ENCODE measurements at regions not wholly inside any gene's neighbourhood (a gene's known extent, or its start where the extent isn't known, plus 50 kb on each side); places are given as distances from the start of the nearest gene placed in this dataset.

DNA sequence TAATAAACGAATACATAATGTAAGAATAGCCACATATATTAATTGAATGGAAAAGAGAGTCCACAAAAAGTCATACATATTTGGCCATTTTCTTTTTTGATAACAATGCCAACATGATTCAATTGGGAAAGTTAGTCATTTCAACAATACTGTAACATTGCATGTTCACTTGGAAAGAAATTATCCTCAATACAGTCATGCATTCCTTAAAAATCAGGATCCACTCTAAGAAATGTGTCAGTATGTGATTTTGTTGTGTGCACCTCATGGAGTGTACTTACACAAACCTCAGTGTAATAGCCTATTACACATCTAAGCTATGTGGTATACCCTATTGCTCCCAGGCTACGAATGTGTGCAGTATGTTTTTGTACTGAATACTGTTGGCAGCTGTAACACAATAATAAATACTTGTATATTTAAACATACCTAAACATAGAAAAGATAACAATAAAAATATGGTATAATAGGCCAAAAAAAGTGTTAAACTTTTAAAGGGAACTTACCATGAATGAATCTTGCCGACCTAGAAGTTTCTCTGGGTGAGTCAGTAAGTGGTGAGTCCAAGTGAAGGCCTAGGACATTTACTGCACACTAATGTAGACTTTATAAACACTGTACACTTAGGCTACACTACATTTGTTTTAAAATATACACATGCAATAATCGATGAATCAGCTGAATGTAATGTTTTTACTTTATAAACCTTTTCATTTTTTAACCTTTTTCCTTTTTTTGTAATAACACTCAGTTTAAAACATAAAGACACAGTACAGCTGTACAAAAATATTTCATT lies 806.8 kb downstream of the PCDH18 start:
- DNase-seq (ENCODE audit: low spot score) = no peak
- Mint-ChIP-seq H3K27ac (no peak overlapping the region), H3K9me3 (peaks cover 14% of the 10 kb centered on the region), H3K36me3 (peaks cover 6% of the 10 kb centered on the region), H3K4me1 (ENCODE audit: low read depth in 2 of 2) (peaks cover 0 to 4% of the 10 kb centered on the region in 2 donors), H3K4me3 (no peak overlapping the region), H3K27me3 (no peaks in the 10 kb centered on the region)
- no peak for ATAC-seq

GRCh38 chr4:136713140-136713539 lies 819.2 kb downstream of the PCDH18 start:
- Mint-ChIP-seq H3K4me3 (no peak overlapping the region), H3K9me3 (no peaks in the 10 kb centered on the region), H3K36me3 (no peaks in the 10 kb centered on the region), H3K27ac (no peak overlapping the region), H3K4me1 (ENCODE audit: low read depth in 2 of 2) (no peaks in the 10 kb centered on the region), H3K27me3 (no peaks in the 10 kb centered on the region)
- DNase-seq (ENCODE audit: low spot score) = no peak
- no peak for ATAC-seq

- H3K27ac Mint-ChIP-seq = no peak overlapping the region
- DNase-seq (ENCODE audit: low spot score) = no peak
- no peaks in the 10 kb centered on the region for H3K9me3 Mint-ChIP-seq
- H3K4me3 Mint-ChIP-seq = no peak overlapping the region
- H3K4me1 Mint-ChIP-seq (ENCODE audit: low read depth in 2 of 2) = no peaks in the 10 kb centered on the region
- H3K27me3 Mint-ChIP-seq = no peaks in the 10 kb centered on the region
- ATAC-seq = no peak
- H3K36me3 Mint-ChIP-seq = no peaks in the 10 kb centered on the region
These were observed 822.4 kb downstream of the PCDH18 start for GRCh38 chr4:136709897-136710296.

DNA sequence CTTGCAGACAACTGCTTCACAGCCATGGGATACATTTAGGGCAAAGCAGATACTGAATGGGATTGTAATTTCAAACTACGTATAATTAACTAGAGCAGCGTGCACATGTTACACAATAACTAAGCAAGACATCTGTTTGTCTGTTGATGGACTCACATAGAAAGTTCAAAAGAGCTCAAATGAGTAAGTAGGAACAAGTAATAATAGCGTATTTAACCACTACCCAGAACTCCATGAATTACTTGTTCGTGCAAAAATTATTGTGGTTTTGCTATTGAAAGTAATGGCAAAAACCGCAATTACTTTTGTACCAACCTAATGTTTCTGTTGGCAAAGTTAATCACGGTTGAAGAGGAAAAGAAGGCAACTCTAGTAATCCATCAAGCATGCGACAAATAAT lies 825.4 kb downstream of the PCDH18 start:
- no peak overlapping the region for H3K27ac Mint-ChIP-seq
- H3K4me3 Mint-ChIP-seq = no peak overlapping the region

DNA sequence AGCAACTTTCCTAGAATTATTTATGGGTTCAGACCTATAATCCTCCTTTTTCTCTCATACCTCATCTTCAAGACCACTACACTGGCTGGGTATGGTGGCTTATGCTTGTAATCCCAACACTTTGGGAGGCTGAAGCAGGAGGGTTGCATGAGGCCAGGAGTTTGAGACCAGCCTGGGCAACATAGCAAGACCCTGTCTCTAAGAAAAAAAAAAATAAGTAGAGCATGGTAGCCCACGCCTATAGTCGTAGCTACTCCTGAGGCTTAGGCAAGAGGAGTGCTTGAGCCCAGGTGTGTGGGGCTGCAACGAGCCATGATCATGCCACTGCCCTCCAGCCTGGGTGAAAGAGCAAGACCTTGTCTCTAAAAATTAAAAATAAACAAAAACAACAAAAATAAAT lies 832.4 kb downstream of the PCDH18 start:
- no peak for ATAC-seq
- Mint-ChIP-seq H3K27ac (no peak overlapping the region), H3K27me3 (no peaks in the 10 kb centered on the region), H3K4me3 (no peak overlapping the region), H3K36me3 (no peaks in the 10 kb centered on the region), H3K4me1 (ENCODE audit: low read depth in 2 of 2) (no peaks in the 10 kb centered on the region), H3K9me3 (peaks cover 3% of the 10 kb centered on the region)
- DNase-seq (ENCODE audit: low spot score) = no peak

More for the DNA sequence above, 825.4 kb downstream of the PCDH18 start:
- H3K9me3 Mint-ChIP-seq = no peaks in the 10 kb centered on the region
- no peaks in the 10 kb centered on the region for H3K27me3 Mint-ChIP-seq
- no peak for ATAC-seq
- no peaks in the 10 kb centered on the region for H3K36me3 Mint-ChIP-seq
- no peaks in the 10 kb centered on the region for H3K4me1 Mint-ChIP-seq (ENCODE audit: low read depth in 2 of 2)
- no peak for DNase-seq (ENCODE audit: low spot score)

- no peak for DNase-seq (ENCODE audit: low spot score)
- no peak for ATAC-seq
- Mint-ChIP-seq H3K27me3 (peaks cover 0 to 2% of the 10 kb centered on the region in 2 donors), H3K36me3 (no peaks in the 10 kb centered on the region), H3K27ac (no peak overlapping the region), H3K9me3 (peaks cover under 1% of the 10 kb centered on the region), H3K4me1 (ENCODE audit: low read depth in 2 of 2) (peaks cover 0 to 4% of the 10 kb centered on the region in 2 donors), H3K4me3 (no peak overlapping the region)
These were observed 840.7 kb downstream of the PCDH18 start for GRCh38 chr4:136691607-136692006.

DNA sequence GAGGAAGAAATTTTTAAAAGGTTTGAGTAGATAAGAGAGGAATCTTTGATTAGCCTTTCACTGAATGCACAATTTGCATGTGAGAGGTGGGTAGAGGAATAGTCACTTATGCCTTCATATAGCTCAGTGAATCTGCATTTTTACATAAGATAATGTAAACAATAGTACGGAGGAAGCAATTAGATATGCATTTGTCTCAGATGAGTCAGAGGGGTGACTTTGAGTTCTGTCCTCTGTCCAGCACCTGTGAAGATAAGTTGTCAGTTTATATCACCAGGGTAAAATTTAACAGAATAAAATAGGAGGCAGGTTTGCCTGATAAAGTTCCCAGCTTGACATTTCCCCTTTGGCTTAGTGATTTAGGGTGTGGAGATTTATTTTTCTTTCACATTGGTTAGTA lies 841.9 kb downstream of the PCDH18 start:
- no peak overlapping the region for H3K4me3 Mint-ChIP-seq
- ATAC-seq (no peak), DNase-seq (ENCODE audit: low spot score) (no peak)
- peaks cover 0 to 2% of the 10 kb centered on the region in 2 donors for H3K27me3 Mint-ChIP-seq
- no peaks in the 10 kb centered on the region for H3K36me3 Mint-ChIP-seq
- H3K9me3 Mint-ChIP-seq = no peaks in the 10 kb centered on the region
- H3K4me1 Mint-ChIP-seq (ENCODE audit: low read depth in 2 of 2) = peaks cover 0 to 4% of the 10 kb centered on the region in 2 donors
- H3K27ac Mint-ChIP-seq = no peak overlapping the region

GRCh38 chr4:136687596-136687995 lies 844.7 kb downstream of the PCDH18 start:
- Mint-ChIP-seq H3K36me3 (no peaks in the 10 kb centered on the region), H3K4me1 (ENCODE audit: low read depth in 2 of 2) (peaks cover 0 to 4% of the 10 kb centered on the region in 2 donors), H3K4me3 (no peak overlapping the region), H3K9me3 (no peaks in the 10 kb centered on the region), H3K27ac (no peak overlapping the region), H3K27me3 (peaks cover 0 to 2% of the 10 kb centered on the region in 2 donors)
- no peak for ATAC-seq
- DNase-seq (ENCODE audit: low spot score) = no peak

GRCh38 chr4:136687118-136687517 lies 845.2 kb downstream of the PCDH18 start:
- no peak for ATAC-seq
- DNase-seq (ENCODE audit: low spot score) = no peak
- Mint-ChIP-seq H3K27ac (no peak overlapping the region), H3K36me3 (no peaks in the 10 kb centered on the region), H3K4me1 (ENCODE audit: low read depth in 2 of 2) (peaks cover 0 to 4% of the 10 kb centered on the region in 2 donors), H3K4me3 (no peak overlapping the region), H3K9me3 (no peaks in the 10 kb centered on the region), H3K27me3 (peaks cover 0 to 2% of the 10 kb centered on the region in 2 donors)

DNA sequence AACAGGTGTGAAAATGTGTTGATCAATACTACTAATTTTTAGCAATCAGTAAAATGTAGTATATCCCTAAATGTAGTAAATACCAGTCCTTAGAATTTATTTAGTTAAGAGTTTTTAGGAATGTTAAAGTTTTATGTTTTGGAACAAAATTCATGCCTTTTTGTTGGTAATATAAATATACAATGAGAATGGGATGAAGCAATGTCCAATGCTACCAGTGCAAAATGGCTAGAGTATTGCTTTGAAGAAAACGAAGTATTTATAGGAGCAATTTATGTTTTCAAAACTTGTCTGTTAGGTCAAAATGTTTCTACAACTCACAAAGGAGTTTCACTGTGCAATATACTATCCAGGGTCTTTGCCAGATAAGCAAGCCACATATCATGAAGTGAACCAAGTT lies 851.5 kb downstream of the PCDH18 start:
- Mint-ChIP-seq H3K27ac (no peak overlapping the region), H3K4me3 (no peak overlapping the region), H3K36me3 (no peaks in the 10 kb centered on the region), H3K27me3 (peaks cover 0 to 2% of the 10 kb centered on the region in 2 donors), H3K4me1 (ENCODE audit: low read depth in 2 of 2) (no peaks in the 10 kb centered on the region), H3K9me3 (peaks cover 2% of the 10 kb centered on the region)
- DNase-seq (ENCODE audit: low spot score) = no peak
- ATAC-seq = no peak

DNA sequence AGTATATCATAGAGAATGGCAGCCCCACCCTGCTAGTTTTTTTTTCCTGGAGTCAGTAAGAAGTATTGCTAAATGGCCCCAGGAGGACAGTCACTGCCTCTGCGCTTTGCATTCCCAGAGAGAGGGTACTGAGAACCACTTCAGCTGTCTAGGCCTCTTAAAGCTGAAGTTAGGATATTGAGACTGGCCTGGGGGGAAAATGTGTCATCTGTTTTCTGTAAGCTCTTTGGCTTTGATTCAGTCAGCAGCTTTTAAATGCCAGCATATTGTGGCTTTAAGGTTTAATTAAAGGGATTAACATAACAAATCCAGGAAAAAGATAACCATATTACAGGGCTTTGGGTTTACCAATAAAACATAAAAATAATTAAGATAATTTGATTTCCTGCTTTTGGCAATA lies 852.0 kb downstream of the PCDH18 start:
- H3K9me3 Mint-ChIP-seq = peaks cover 2% of the 10 kb centered on the region
- H3K27me3 Mint-ChIP-seq = peaks cover 0 to 2% of the 10 kb centered on the region in 2 donors
- H3K4me1 Mint-ChIP-seq (ENCODE audit: low read depth in 2 of 2) = no peaks in the 10 kb centered on the region
- no peak overlapping the region for H3K4me3 Mint-ChIP-seq
- ATAC-seq (no peak), DNase-seq (ENCODE audit: low spot score) (no peak)
- no peak overlapping the region for H3K27ac Mint-ChIP-seq
- H3K36me3 Mint-ChIP-seq = no peaks in the 10 kb centered on the region

- DNase-seq (ENCODE audit: low spot score) = no peak
- peaks cover 0 to 3% of the 10 kb centered on the region in 2 donors for H3K27me3 Mint-ChIP-seq
- H3K4me3 Mint-ChIP-seq = no peak overlapping the region
- no peak overlapping the region for H3K27ac Mint-ChIP-seq
- peaks cover 5% of the 10 kb centered on the region for H3K9me3 Mint-ChIP-seq
- no peaks in the 10 kb centered on the region for H3K4me1 Mint-ChIP-seq (ENCODE audit: low read depth in 2 of 2)
- no peak for ATAC-seq
- H3K36me3 Mint-ChIP-seq = no peaks in the 10 kb centered on the region
These were observed 862.0 kb downstream of the PCDH18 start for GRCh38 chr4:136670265-136670664.

GRCh38 chr4:136664988-136665387 lies 867.3 kb downstream of the PCDH18 start:
- H3K4me3 Mint-ChIP-seq = no peak overlapping the region
- no peak for ATAC-seq
- DNase-seq (ENCODE audit: low spot score) = no peak
- no peaks in the 10 kb centered on the region for H3K27me3 Mint-ChIP-seq
- peaks cover 11% of the 10 kb centered on the region for H3K36me3 Mint-ChIP-seq
- no peak overlapping the region for H3K27ac Mint-ChIP-seq
- no peaks in the 10 kb centered on the region for H3K4me1 Mint-ChIP-seq (ENCODE audit: low read depth in 2 of 2)
- H3K9me3 Mint-ChIP-seq = peaks cover 4% of the 10 kb centered on the region

DNA sequence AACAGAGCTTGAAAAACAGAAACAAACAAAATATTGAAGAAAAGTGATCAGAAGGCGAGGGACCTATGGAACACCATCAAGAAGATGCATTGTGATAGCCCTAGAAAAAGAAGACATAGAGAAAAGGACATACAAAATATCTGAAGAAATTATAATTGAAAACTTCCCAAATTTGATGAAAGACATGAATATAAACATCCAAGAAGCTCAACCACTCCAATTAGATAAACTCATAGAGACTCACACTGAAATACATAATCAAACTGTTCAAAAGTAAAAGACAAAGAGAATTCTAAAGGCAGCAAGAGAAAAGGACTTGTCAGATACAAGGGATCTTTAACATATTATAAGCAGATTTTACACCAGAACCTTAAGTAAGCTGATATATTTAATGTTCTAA lies 869.8 kb downstream of the PCDH18 start:
- no peak for DNase-seq (ENCODE audit: low spot score)
- H3K27ac Mint-ChIP-seq = no peak overlapping the region
- no peak for ATAC-seq
- no peaks in the 10 kb centered on the region for H3K4me1 Mint-ChIP-seq (ENCODE audit: low read depth in 2 of 2)
- H3K4me3 Mint-ChIP-seq = no peak overlapping the region
- peaks cover 11% of the 10 kb centered on the region for H3K36me3 Mint-ChIP-seq
- peaks cover 4% of the 10 kb centered on the region for H3K9me3 Mint-ChIP-seq
- no peaks in the 10 kb centered on the region for H3K27me3 Mint-ChIP-seq

All from natural killer cell treated with Interleukin-12 subunit alpha and Interleukin-12 subunit beta and Interleukin-15 and Interleukin-18, amount 100 ng/mL, for 72 hours (primary cell).